GM18505 (cell line): ENCODE measurements at regions not wholly inside any gene's neighbourhood (a gene's known extent, or its start where the extent isn't known, plus 50 kb on each side); places are given as distances from the start of the nearest gene placed in this dataset.

ENCODE experiments used
- ATAC-seq: cut with Tn5 transposase; IDR thresholded peaks from one replicate; pipeline ENCODE4 v1.9.1; 2021; ENCODE audit not compliant: unreplicated experiment
- POLR2A ChIP-seq: IDR thresholded peaks from 4 replicates; pipeline ENCODE4 v1.6.1; 2011; ENCODE audit warnings: borderline replicate concordance; ENCODE audit not compliant: insufficient read depth, insufficient read length; ENCODE audit errors: extremely low read depth

- no peak for TF ChIP-seq POLR2A
- no peak for ATAC-seq
Observed at GRCh38 chr9:118975736-118976135, 393.5 kb downstream of the BRINP1 start.

GRCh38 chr9:118976160-118976559 lies 393.1 kb downstream of the BRINP1 start:
- ATAC-seq, result no peak
- no peak for TF ChIP-seq POLR2A

- ATAC-seq, result no peak
- TF ChIP-seq POLR2A, result no peak
Observed at GRCh38 chr9:118984607-118985006, 384.6 kb downstream of the BRINP1 start.

GRCh38 chr9:118985851-118986250 lies 383.4 kb downstream of the BRINP1 start:
- no peak for TF ChIP-seq POLR2A
- ATAC-seq, result no peak

- no peak for TF ChIP-seq POLR2A
- ATAC-seq, result no peak
Observed at GRCh38 chr9:118987167-118987566, 382.1 kb downstream of the BRINP1 start.

GRCh38 chr9:118990949-118991348 lies 378.3 kb downstream of the BRINP1 start:
- no peak for ATAC-seq
- TF ChIP-seq POLR2A, result no peak

- no peak for TF ChIP-seq POLR2A
Observed at GRCh38 chr9:118991366-118992285, 377.6 kb downstream of the BRINP1 start.

GRCh38 chr9:118992813-118993794 lies 376.1 kb downstream of the BRINP1 start:
- no peak for ATAC-seq
- TF ChIP-seq POLR2A, result no peak

More at GRCh38 chr9:118991366-118992285, 377.6 kb downstream of the BRINP1 start:
- ATAC-seq, result no peak

GRCh38 chr9:118993965-118994364 lies 375.3 kb downstream of the BRINP1 start:
- no peak for TF ChIP-seq POLR2A
- ATAC-seq, result no peak

- no peak for TF ChIP-seq POLR2A
- ATAC-seq, result no peak
Observed at GRCh38 chr9:119002491-119002890, 366.7 kb downstream of the BRINP1 start.

GRCh38 chr9:119003201-119003611 lies 366.0 kb downstream of the BRINP1 start:
- ATAC-seq, result no peak
- TF ChIP-seq POLR2A, result no peak

GRCh38 chr9:119003882-119004617 lies 365.2 kb downstream of the BRINP1 start:
- no peak for ATAC-seq

GRCh38 chr9:119004618-119004990 lies 364.6 kb downstream of the BRINP1 start:
- ATAC-seq, result no peak
- no peak for TF ChIP-seq POLR2A

More at GRCh38 chr9:119003882-119004617, 365.2 kb downstream of the BRINP1 start:
- TF ChIP-seq POLR2A, result no peak
